Small intestine (tissue), 7 donors: ENCODE measurements at regions not wholly inside any gene's neighbourhood (a gene's known extent, or its start where the extent isn't known, plus 50 kb on each side); places are given as distances from the start of the nearest gene placed in this dataset.
"Not testable (repeated sequence)": the region's sequence is repeated elsewhere in the genome, so short reads cannot be mapped to it uniquely, and the experiment has no call there.

Source experiments
- DNase-seq, 2 donors: peaks; one replicate each; pipeline versions ENCODE4 v3.0.0 to v3.0.0-alpha.2; 2013
- FAIRE-seq: peaks from 2 replicates; lab custom pipeline; 2012; peaks lifted over from hg19 to GRCh38; lab: Jason Lieb, UNC
- H3K27ac ChIP-seq, 3 donors: one replicate each; pipeline ENCODE4 v1.5.1; 2013; ENCODE audit warnings: low read length in 2 of 3, mild to moderate bottlenecking in 2 of 3, control low read depth in 1 of 3, inconsistent platforms in 1 of 3, low read depth in 1 of 3, moderate library complexity in 1 of 3
- H3K27me3 ChIP-seq, 3 donors: one replicate each; pipeline ENCODE4 v1.6.1; 2013; ENCODE audit warnings: low read length in 3 of 3, inconsistent platforms in 1 of 3; ENCODE audit not compliant: control insufficient read depth in 3 of 3, insufficient read depth in 3 of 3
- H3K36me3 ChIP-seq, 3 donors: one replicate each; pipeline ENCODE4 v1.6.1; 2013; ENCODE audit warnings: low read length in 3 of 3, inconsistent platforms in 1 of 3, low read depth in 1 of 3, mild to moderate bottlenecking in 1 of 3, moderate library complexity in 1 of 3; ENCODE audit not compliant: control insufficient read depth in 3 of 3, insufficient read depth in 2 of 3
- H3K4me1 ChIP-seq, 3 donors: one replicate each; pipeline ENCODE4 v1.6.1; 2013; ENCODE audit warnings: low read length in 2 of 3, inconsistent platforms in 1 of 3, low read depth in 1 of 3, mild to moderate bottlenecking in 1 of 3, moderate library complexity in 1 of 3; ENCODE audit not compliant: control insufficient read depth in 3 of 3, insufficient read depth in 2 of 3
- H3K4me3 ChIP-seq, 3 donors: one replicate each; pipeline ENCODE4 v1.5.1; 2013; ENCODE audit warnings: low read length in 3 of 3, control low read depth in 1 of 3, inconsistent platforms in 1 of 3, low read depth in 1 of 3, mild to moderate bottlenecking in 1 of 3, moderate library complexity in 1 of 3
- H3K9me3 ChIP-seq, 2 donors: one replicate each; pipeline ENCODE4 v1.6.1; 2013; ENCODE audit warnings: low read depth in 1 of 2, low read length in 1 of 2; ENCODE audit not compliant: control insufficient read depth in 2 of 2, insufficient read depth in 1 of 2
- WGBS, 3 donors: extraction: QIAGEN DNeasy Blood & Tissue Kit; methylation state at CpG; one replicate each; pipeline ENCODE4 v1.1.7; 2013; 5-methylcytosine and 5-hydroxymethylcytosine counted together
- donor health status: healthy with polysubstance abuse.
- donor health status: control.
- donor health status: control.
- donor health status: Bipolar disorder and iron deficiency.
- donor health status: healthy.

DNA sequence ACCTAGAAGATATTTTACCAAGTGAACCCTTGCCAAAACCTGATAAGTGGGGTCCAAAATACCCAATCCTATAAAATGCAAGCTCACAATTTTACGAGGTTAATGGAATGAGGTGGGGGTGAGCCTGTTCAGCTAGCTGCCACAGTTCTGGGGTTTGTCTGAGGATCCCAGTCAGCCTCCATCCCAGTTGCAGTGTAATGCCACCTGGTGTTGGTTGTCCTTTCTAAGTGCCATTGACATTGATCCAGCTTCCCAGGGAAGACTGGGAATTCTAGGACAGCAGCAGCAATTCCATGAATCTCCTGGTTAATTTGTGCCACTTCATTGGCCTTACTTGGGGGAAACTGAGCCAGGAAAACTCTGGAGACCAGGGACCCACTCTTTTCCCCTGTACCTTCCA lies 298.3 kb downstream of the RWDD3 start:
- no peaks in the 10 kb centered on the region for H3K9me3 ChIP-seq
- H3K27ac ChIP-seq: no peak overlapping the region

DNA sequence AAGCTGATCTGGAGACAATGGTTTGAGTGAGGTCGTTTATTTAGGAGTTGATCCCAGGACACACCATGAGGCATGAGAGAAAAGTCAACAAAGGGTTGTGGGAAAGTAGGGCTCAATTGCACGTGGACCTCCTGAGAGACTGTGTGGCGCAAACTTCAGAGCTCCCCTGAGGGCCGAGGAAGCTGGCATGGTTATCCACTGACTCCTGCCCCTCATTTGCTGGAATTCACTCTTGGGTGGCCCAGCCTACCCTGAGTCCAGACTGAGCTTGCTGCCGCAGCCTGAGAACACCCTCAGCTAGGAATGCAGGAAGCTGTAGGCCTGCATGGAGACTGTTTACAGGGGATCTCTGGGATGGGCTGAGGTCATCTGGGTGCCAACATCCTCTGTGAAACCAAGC lies 301.0 kb downstream of the RWDD3 start:
- no peaks in the 10 kb centered on the region for H3K36me3 ChIP-seq
- no peaks in the 10 kb centered on the region for H3K9me3 ChIP-seq
- no peaks in the 10 kb centered on the region for H3K4me1 ChIP-seq
- H3K27me3 ChIP-seq: no peaks in the 10 kb centered on the region
- WGBS, 3 donors: 50 to 63% (median 62%) methylated on average over 5 of the region's 5 CpGs
- no peak for FAIRE-seq
- no peak for DNase-seq
- H3K4me3 ChIP-seq: no peak overlapping the region
- H3K27ac ChIP-seq: no peak overlapping the region

More for the DNA sequence above, 298.3 kb downstream of the RWDD3 start:
- H3K4me3 ChIP-seq: no peak overlapping the region
- FAIRE-seq (no peak), DNase-seq (no peak)
- H3K36me3 ChIP-seq: no peaks in the 10 kb centered on the region
- H3K27me3 ChIP-seq: no peaks in the 10 kb centered on the region
- 27 to 64% (median 47%) methylated on average over 1 of the region's 1 CpG for WGBS, 3 donors
- H3K4me1 ChIP-seq: no peaks in the 10 kb centered on the region

DNA sequence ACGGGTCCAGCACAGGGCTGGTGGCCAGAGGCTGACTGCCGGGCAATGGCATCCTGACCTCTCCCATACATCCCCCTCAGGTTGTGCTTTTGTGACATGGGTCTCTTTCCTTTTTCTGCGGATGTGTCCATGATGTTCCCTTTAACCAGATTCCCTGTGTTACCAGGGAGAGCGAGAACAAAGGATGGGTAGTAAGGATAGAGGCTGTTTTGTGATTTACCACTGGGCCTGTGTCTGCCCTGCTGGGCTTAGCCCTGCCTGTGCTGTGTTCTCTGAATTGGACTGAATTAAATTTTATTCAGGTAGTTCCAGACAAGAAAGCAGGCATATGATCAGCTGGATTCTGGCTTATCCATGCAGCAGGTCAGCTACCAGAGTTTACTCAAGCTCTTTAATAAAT lies 301.6 kb downstream of the RWDD3 start:
- FAIRE-seq: no peak
- no peaks in the 10 kb centered on the region for H3K27me3 ChIP-seq
- no peak overlapping the region for H3K27ac ChIP-seq
- no peaks in the 10 kb centered on the region for H3K4me1 ChIP-seq
- no peak for DNase-seq
- H3K9me3 ChIP-seq: no peaks in the 10 kb centered on the region
- 80 to 94% (median 92%) methylated on average over 4 of the region's 4 CpGs for WGBS, 3 donors
- H3K36me3 ChIP-seq: no peaks in the 10 kb centered on the region
- H3K4me3 ChIP-seq: no peak overlapping the region

GRCh38 chr1:95536501-95536900 lies 302.5 kb downstream of the RWDD3 start:
- Histone ChIP-seq H3K4me1 (no peaks in the 10 kb centered on the region), H3K27ac (no peak overlapping the region), H3K36me3 (no peaks in the 10 kb centered on the region), H3K27me3 (no peaks in the 10 kb centered on the region), H3K4me3 (no peak overlapping the region), H3K9me3 (no peaks in the 10 kb centered on the region)
- FAIRE-seq (no peak), DNase-seq (no peak)
- WGBS, 3 donors: 77 to 83% (median 82%) methylated on average over 5 of the region's 5 CpGs

GRCh38 chr1:95537176-95537575 lies 303.2 kb downstream of the RWDD3 start:
- Histone ChIP-seq H3K27ac (no peak overlapping the region), H3K4me3 (no peak overlapping the region), H3K9me3 (no peaks in the 10 kb centered on the region), H3K36me3 (no peaks in the 10 kb centered on the region), H3K4me1 (no peaks in the 10 kb centered on the region), H3K27me3 (no peaks in the 10 kb centered on the region)
- WGBS, 3 donors: 50 to 64% (median 55%) methylated on average over 3 of the region's 3 CpGs
- FAIRE-seq: no peak
- DNase-seq: no peak

DNA sequence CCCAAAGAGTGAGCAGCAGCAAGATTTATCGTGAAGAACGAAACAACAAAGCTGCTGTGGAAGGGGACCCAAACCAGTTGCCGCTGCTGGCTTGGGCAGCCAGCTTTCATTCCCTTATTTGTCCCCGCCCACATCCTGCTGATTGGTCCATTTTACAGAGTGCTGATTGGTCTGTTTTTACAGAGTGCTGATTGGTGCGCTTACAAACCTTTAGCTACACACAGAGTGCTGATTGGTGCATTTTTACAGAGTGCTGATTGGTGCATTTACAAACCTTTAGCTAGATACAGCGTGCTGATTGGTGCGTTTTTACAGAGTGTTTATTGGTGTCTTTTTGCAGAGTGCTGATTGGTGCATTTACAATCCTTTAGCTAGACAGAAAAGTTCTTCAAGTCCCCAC lies 304.2 kb downstream of the RWDD3 start:
- FAIRE-seq, H3K27ac ChIP-seq, H3K36me3 ChIP-seq, H3K4me1 ChIP-seq, DNase-seq, H3K4me3 ChIP-seq, H3K9me3 ChIP-seq, H3K27me3 ChIP-seq: not testable (repeated sequence)
- WGBS, 3 donors: 84 to 90% (median 86%) methylated on average over 7 of the region's 7 CpGs

DNA sequence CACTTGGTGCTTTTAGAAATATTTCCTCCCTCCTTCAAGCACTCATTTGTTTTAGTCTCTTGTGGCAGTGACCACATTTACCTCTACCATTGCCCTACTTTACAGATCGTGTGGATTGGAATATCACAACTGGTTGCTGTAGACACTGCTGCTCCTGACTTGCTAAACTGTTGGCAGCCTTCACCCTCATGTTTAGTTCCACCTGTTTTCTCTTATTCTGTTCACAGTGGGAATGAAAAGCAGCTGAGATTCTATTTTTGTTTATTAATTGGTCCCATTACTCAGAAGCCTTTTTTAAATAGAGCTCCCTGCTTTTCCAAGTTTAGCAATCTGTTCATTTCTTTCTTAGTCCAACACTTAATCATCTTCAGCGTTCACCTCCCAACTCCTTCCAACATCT lies 308.9 kb downstream of the RWDD3 start:
- DNase-seq: no peak
- FAIRE-seq: no peak
- no peaks in the 10 kb centered on the region for H3K36me3 ChIP-seq
- H3K4me1 ChIP-seq: no peaks in the 10 kb centered on the region
- no peaks in the 10 kb centered on the region for H3K9me3 ChIP-seq
- no peak overlapping the region for H3K27ac ChIP-seq
- H3K4me3 ChIP-seq: no peak overlapping the region
- H3K27me3 ChIP-seq: no peaks in the 10 kb centered on the region
- WGBS, 3 donors: 62 to 79% (median 75%) methylated on average over 2 of the region's 2 CpGs

DNA sequence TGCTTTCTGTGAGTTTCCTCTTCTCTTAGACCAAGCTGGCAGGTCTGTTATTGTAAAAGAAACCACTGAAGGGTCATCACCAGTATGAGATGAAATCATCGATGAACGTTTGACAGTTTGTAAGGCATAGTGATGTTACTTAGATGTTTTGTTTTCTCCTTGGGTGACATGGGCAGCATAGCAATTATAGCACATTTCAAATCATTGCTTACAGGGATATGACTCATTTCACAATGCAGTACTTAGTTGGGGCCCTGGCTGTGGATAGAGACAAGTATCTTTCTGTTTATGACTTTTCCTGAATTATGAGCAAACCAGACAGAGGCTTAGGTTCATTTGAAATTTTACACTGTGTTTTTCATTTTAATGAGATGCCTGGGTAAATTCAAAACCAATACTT lies 313.0 kb downstream of the RWDD3 start:
- Histone ChIP-seq H3K27me3 (no peaks in the 10 kb centered on the region), H3K27ac (no peak overlapping the region), H3K36me3 (no peaks in the 10 kb centered on the region), H3K4me1 (no peaks in the 10 kb centered on the region), H3K4me3 (no peak overlapping the region), H3K9me3 (no peaks in the 10 kb centered on the region)
- no peak for DNase-seq
- 82 to 87% (median 85%) methylated on average over 2 of the region's 2 CpGs for WGBS, 3 donors
- no peak for FAIRE-seq

- FAIRE-seq: no peak
- H3K9me3 ChIP-seq: no peaks in the 10 kb centered on the region
- H3K27me3 ChIP-seq: no peaks in the 10 kb centered on the region
- 49 to 62% (median 56%) methylated on average over 1 of the region's 1 CpG for WGBS, 3 donors
- no peaks in the 10 kb centered on the region for H3K4me1 ChIP-seq
- no peaks in the 10 kb centered on the region for H3K36me3 ChIP-seq
- H3K4me3 ChIP-seq: no peak overlapping the region
- DNase-seq: no peak
- H3K27ac ChIP-seq: no peak overlapping the region
Measured at GRCh38 chr1:95548211-95548610, 314.2 kb downstream of the RWDD3 start.
